ENCODE measurements at regions not wholly inside any gene's neighbourhood (a gene's known extent, or its start where the extent isn't known, plus 50 kb on each side); places are given as distances from the start of the nearest gene placed in this dataset.

GRCh38 chr2:198791623-198792022 lies 666.1 kb downstream of the SATB2 start:
- Histone ChIP-seq H3K9me3 (ENCODE audit: control insufficient read depth in 5 of 5, low read length in 5 of 5) (no peaks in the 10 kb centered on the region), H3K27ac (ENCODE audit: low read depth, low read length) (no peak overlapping the region), H3K27me3 (ENCODE audit: control insufficient read depth in 5 of 5, insufficient read depth in 4 of 5, low read length in 5 of 5) (no peaks in the 10 kb centered on the region), H3K4me1 (ENCODE audit: control insufficient read depth in 5 of 5, insufficient read depth in 5 of 5, low read length in 5 of 5) (no peaks in the 10 kb centered on the region), H3K4me3 (ENCODE audit: low read depth in 1 of 5, low read length in 5 of 5) (no peak overlapping the region), H3K9ac (ENCODE audit: low read length in 5 of 5) (no peak overlapping the region), H3K36me3 (ENCODE audit: control insufficient read depth in 5 of 5, insufficient read depth in 5 of 5, low read length in 5 of 5) (no peaks in the 10 kb centered on the region)

DNA sequence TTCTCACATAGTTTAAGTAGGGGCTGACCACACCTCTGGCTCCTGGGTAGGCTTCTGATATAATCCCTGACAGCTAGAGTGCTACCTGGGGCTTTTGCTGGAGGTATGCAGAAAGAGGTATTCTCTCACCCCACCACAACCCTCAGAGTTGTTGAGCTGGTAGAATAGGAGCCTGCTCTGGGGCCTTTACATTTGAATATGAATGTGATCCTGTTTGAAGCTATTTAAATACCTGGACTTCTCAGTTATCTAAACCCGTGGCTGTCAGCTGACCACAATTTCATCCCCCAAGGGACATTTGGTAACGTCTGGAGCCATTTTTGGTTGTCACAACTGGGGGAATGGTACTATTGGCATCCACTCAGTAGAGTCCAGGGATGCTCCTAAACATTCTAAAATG lies 669.1 kb downstream of the SATB2 start:
- Histone ChIP-seq H3K9ac (ENCODE audit: low read length in 5 of 5) (no peak overlapping the region), H3K9me3 (ENCODE audit: control insufficient read depth in 5 of 5, low read length in 5 of 5) (no peaks in the 10 kb centered on the region), H3K36me3 (ENCODE audit: control insufficient read depth in 5 of 5, insufficient read depth in 5 of 5, low read length in 5 of 5) (no peaks in the 10 kb centered on the region), H3K27me3 (ENCODE audit: control insufficient read depth in 5 of 5, insufficient read depth in 4 of 5, low read length in 5 of 5) (no peaks in the 10 kb centered on the region), H3K4me1 (ENCODE audit: control insufficient read depth in 5 of 5, insufficient read depth in 5 of 5, low read length in 5 of 5) (no peaks in the 10 kb centered on the region), H3K27ac (ENCODE audit: low read depth, low read length) (no peak overlapping the region), H3K4me3 (ENCODE audit: low read depth in 1 of 5, low read length in 5 of 5) (no peak overlapping the region)

- Histone ChIP-seq H3K27ac (ENCODE audit: low read depth, low read length) (no peak overlapping the region), H3K36me3 (ENCODE audit: control insufficient read depth in 5 of 5, insufficient read depth in 5 of 5, low read length in 5 of 5) (no peaks in the 10 kb centered on the region), H3K4me1 (ENCODE audit: control insufficient read depth in 5 of 5, insufficient read depth in 5 of 5, low read length in 5 of 5) (no peaks in the 10 kb centered on the region), H3K9ac (ENCODE audit: low read length in 5 of 5) (no peak overlapping the region), H3K9me3 (ENCODE audit: control insufficient read depth in 5 of 5, low read length in 5 of 5) (no peaks in the 10 kb centered on the region), H3K27me3 (ENCODE audit: control insufficient read depth in 5 of 5, insufficient read depth in 4 of 5, low read length in 5 of 5) (no peaks in the 10 kb centered on the region), H3K4me3 (ENCODE audit: low read depth in 1 of 5, low read length in 5 of 5) (no peak overlapping the region)
Observed at GRCh38 chr2:198782734-198783133, 675.0 kb downstream of the SATB2 start.

GRCh38 chr2:198776616-198777406 lies 680.9 kb downstream of the SATB2 start:
- no peaks in the 10 kb centered on the region for H3K4me1 ChIP-seq (ENCODE audit: control insufficient read depth in 5 of 5, insufficient read depth in 5 of 5, low read length in 5 of 5)
- no peak overlapping the region for H3K27ac ChIP-seq (ENCODE audit: low read depth, low read length)
- H3K9me3 ChIP-seq (ENCODE audit: control insufficient read depth in 5 of 5, low read length in 5 of 5), result no peaks in the 10 kb centered on the region
- no peak overlapping the region for H3K4me3 ChIP-seq (ENCODE audit: low read depth in 1 of 5, low read length in 5 of 5)
- H3K27me3 ChIP-seq (ENCODE audit: control insufficient read depth in 5 of 5, insufficient read depth in 4 of 5, low read length in 5 of 5), result no peaks in the 10 kb centered on the region
- no peak overlapping the region for H3K9ac ChIP-seq (ENCODE audit: low read length in 5 of 5)
- no peaks in the 10 kb centered on the region for H3K36me3 ChIP-seq (ENCODE audit: control insufficient read depth in 5 of 5, insufficient read depth in 5 of 5, low read length in 5 of 5)

GRCh38 chr2:198775737-198776136 lies 682.0 kb downstream of the SATB2 start:
- Histone ChIP-seq H3K4me3 (ENCODE audit: low read depth in 1 of 5, low read length in 5 of 5) (no peak overlapping the region), H3K36me3 (ENCODE audit: control insufficient read depth in 5 of 5, insufficient read depth in 5 of 5, low read length in 5 of 5) (no peaks in the 10 kb centered on the region), H3K27me3 (ENCODE audit: control insufficient read depth in 5 of 5, insufficient read depth in 4 of 5, low read length in 5 of 5) (no peaks in the 10 kb centered on the region), H3K9ac (ENCODE audit: low read length in 5 of 5) (no peak overlapping the region), H3K27ac (ENCODE audit: low read depth, low read length) (no peak overlapping the region), H3K4me1 (ENCODE audit: control insufficient read depth in 5 of 5, insufficient read depth in 5 of 5, low read length in 5 of 5) (no peaks in the 10 kb centered on the region), H3K9me3 (ENCODE audit: control insufficient read depth in 5 of 5, low read length in 5 of 5) (no peaks in the 10 kb centered on the region)

- no peak overlapping the region for H3K4me3 ChIP-seq (ENCODE audit: low read depth in 1 of 5, low read length in 5 of 5)
- no peaks in the 10 kb centered on the region for H3K4me1 ChIP-seq (ENCODE audit: control insufficient read depth in 5 of 5, insufficient read depth in 5 of 5, low read length in 5 of 5)
- H3K9ac ChIP-seq (ENCODE audit: low read length in 5 of 5), result no peak overlapping the region
- no peaks in the 10 kb centered on the region for H3K27me3 ChIP-seq (ENCODE audit: control insufficient read depth in 5 of 5, insufficient read depth in 4 of 5, low read length in 5 of 5)
- no peak overlapping the region for H3K27ac ChIP-seq (ENCODE audit: low read depth, low read length)
- no peaks in the 10 kb centered on the region for H3K9me3 ChIP-seq (ENCODE audit: control insufficient read depth in 5 of 5, low read length in 5 of 5)
- H3K36me3 ChIP-seq (ENCODE audit: control insufficient read depth in 5 of 5, insufficient read depth in 5 of 5, low read length in 5 of 5), result no peaks in the 10 kb centered on the region
Observed at GRCh38 chr2:198774576-198774975, 683.2 kb downstream of the SATB2 start.

- Histone ChIP-seq H3K36me3 (ENCODE audit: control insufficient read depth in 5 of 5, insufficient read depth in 5 of 5, low read length in 5 of 5) (no peaks in the 10 kb centered on the region), H3K4me1 (ENCODE audit: control insufficient read depth in 5 of 5, insufficient read depth in 5 of 5, low read length in 5 of 5) (no peaks in the 10 kb centered on the region)
Observed at GRCh38 chr2:198767694-198768093, 690.0 kb downstream of the SATB2 start.

GRCh38 chr2:198763793-198764192 lies 693.9 kb downstream of the SATB2 start:
- Histone ChIP-seq H3K27ac (ENCODE audit: low read depth, low read length) (no peak overlapping the region), H3K9me3 (ENCODE audit: control insufficient read depth in 5 of 5, low read length in 5 of 5) (no peaks in the 10 kb centered on the region), H3K9ac (ENCODE audit: low read length in 5 of 5) (no peak overlapping the region), H3K4me3 (ENCODE audit: low read depth in 1 of 5, low read length in 5 of 5) (no peak overlapping the region), H3K36me3 (ENCODE audit: control insufficient read depth in 5 of 5, insufficient read depth in 5 of 5, low read length in 5 of 5) (no peaks in the 10 kb centered on the region), H3K4me1 (ENCODE audit: control insufficient read depth in 5 of 5, insufficient read depth in 5 of 5, low read length in 5 of 5) (no peaks in the 10 kb centered on the region), H3K27me3 (ENCODE audit: control insufficient read depth in 5 of 5, insufficient read depth in 4 of 5, low read length in 5 of 5) (no peaks in the 10 kb centered on the region)

More at GRCh38 chr2:198767694-198768093, 690.0 kb downstream of the SATB2 start:
- Histone ChIP-seq H3K9ac (ENCODE audit: low read length in 5 of 5) (no peak overlapping the region), H3K27ac (ENCODE audit: low read depth, low read length) (no peak overlapping the region), H3K27me3 (ENCODE audit: control insufficient read depth in 5 of 5, insufficient read depth in 4 of 5, low read length in 5 of 5) (no peaks in the 10 kb centered on the region), H3K9me3 (ENCODE audit: control insufficient read depth in 5 of 5, low read length in 5 of 5) (no peaks in the 10 kb centered on the region), H3K4me3 (ENCODE audit: low read depth in 1 of 5, low read length in 5 of 5) (no peak overlapping the region)

DNA sequence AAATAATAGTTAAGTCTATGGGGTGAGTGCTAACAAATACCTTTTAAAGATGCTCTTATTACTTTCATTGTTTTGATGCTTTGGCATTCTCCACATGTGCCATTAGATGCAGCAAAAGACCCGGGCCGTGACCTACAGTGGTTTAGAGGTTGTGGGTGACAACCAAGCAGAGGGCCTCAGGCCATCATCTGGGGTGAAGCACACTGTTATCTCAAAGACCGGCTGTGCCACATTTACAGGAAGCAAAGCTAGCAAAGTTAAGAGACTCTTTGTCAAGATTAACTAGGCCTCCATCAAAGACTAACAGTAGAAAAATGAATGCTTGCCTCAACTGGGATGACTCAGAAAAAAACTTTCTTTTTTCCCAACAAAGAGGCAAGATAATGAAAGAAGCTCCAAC lies 695.3 kb downstream of the SATB2 start:
- H3K4me3 ChIP-seq (ENCODE audit: low read depth in 1 of 5, low read length in 5 of 5), result no peak overlapping the region
- no peak overlapping the region for H3K9ac ChIP-seq (ENCODE audit: low read length in 5 of 5)
- no peaks in the 10 kb centered on the region for H3K27me3 ChIP-seq (ENCODE audit: control insufficient read depth in 5 of 5, insufficient read depth in 4 of 5, low read length in 5 of 5)
- no peaks in the 10 kb centered on the region for H3K9me3 ChIP-seq (ENCODE audit: control insufficient read depth in 5 of 5, low read length in 5 of 5)
- no peaks in the 10 kb centered on the region for H3K4me1 ChIP-seq (ENCODE audit: control insufficient read depth in 5 of 5, insufficient read depth in 5 of 5, low read length in 5 of 5)
- no peak overlapping the region for H3K27ac ChIP-seq (ENCODE audit: low read depth, low read length)
- no peaks in the 10 kb centered on the region for H3K36me3 ChIP-seq (ENCODE audit: control insufficient read depth in 5 of 5, insufficient read depth in 5 of 5, low read length in 5 of 5)

- Histone ChIP-seq H3K36me3 (ENCODE audit: control insufficient read depth in 5 of 5, insufficient read depth in 5 of 5, low read length in 5 of 5) (no peaks in the 10 kb centered on the region), H3K4me1 (ENCODE audit: control insufficient read depth in 5 of 5, insufficient read depth in 5 of 5, low read length in 5 of 5) (no peaks in the 10 kb centered on the region), H3K4me3 (ENCODE audit: low read depth in 1 of 5, low read length in 5 of 5) (no peak overlapping the region), H3K9ac (ENCODE audit: low read length in 5 of 5) (no peak overlapping the region), H3K27ac (ENCODE audit: low read depth, low read length) (no peak overlapping the region), H3K9me3 (ENCODE audit: control insufficient read depth in 5 of 5, low read length in 5 of 5) (no peaks in the 10 kb centered on the region), H3K27me3 (ENCODE audit: control insufficient read depth in 5 of 5, insufficient read depth in 4 of 5, low read length in 5 of 5) (no peaks in the 10 kb centered on the region)
Observed at GRCh38 chr2:198757069-198757468, 700.7 kb downstream of the SATB2 start.
